ENCODE measurements at regions not wholly inside any gene's neighbourhood (a gene's known extent, or its start where the extent isn't known, plus 50 kb on each side); places are given as distances from the start of the nearest gene placed in this dataset.
A peak's percentile ranks its signal among the peaks of the same experiment; 100 is the strongest.
"Not testable (repeated sequence)": the region's sequence is repeated elsewhere in the genome, so short reads cannot be mapped to it uniquely, and the experiment has no call there.

- no peak for DNase-seq
Observed at GRCh38 chr5:89712134-89712700, 697.3 kb downstream of the CETN3 start.

GRCh38 chr5:89711526-89711925, 698.0 kb downstream of the CETN3 start:
- no peak for DNase-seq

GRCh38 chr5:89710006-89710405, 699.5 kb downstream of the CETN3 start:
- no peak for DNase-seq

- no peak for DNase-seq
Observed at GRCh38 chr5:89707891-89708290, 701.7 kb downstream of the CETN3 start.

- no peak for DNase-seq
Observed at GRCh38 chr5:89706731-89707130, 702.8 kb downstream of the CETN3 start.

GRCh38 chr5:89703817-89704216, 705.7 kb downstream of the CETN3 start:
- no peak for DNase-seq

GRCh38 chr5:89698028-89698427, 711.5 kb downstream of the CETN3 start:
- DNase-seq, result no peak

- DNase-seq, result no peak
Observed at GRCh38 chr5:89697581-89697980, 712.0 kb downstream of the CETN3 start.

GRCh38 chr5:89695371-89695770, 714.2 kb downstream of the CETN3 start:
- DNase-seq, result no peak

GRCh38 chr5:89694026-89694550, 715.5 kb downstream of the CETN3 start:
- DNase-seq, result peak; percentile 11

GRCh38 chr5:89690331-89690730, 719.2 kb downstream of the CETN3 start:
- DNase-seq, result no peak

- DNase-seq, result no peak
Observed at GRCh38 chr5:89686081-89686765, 723.3 kb downstream of the CETN3 start.

GRCh38 chr5:89676634-89677033, 732.9 kb downstream of the CETN3 start:
- DNase-seq, result no peak

- DNase-seq, result no peak
Observed at GRCh38 chr5:89673019-89673418, 736.5 kb downstream of the CETN3 start.

GRCh38 chr5:89668821-89669220, 740.7 kb downstream of the CETN3 start:
- DNase-seq, result no peak

- DNase-seq, result no peak
Observed at GRCh38 chr5:89662499-89662898, 747.1 kb downstream of the CETN3 start.

GRCh38 chr5:89638871-89639270, 755.9 kb upstream of the MEF2C start:
- DNase-seq, result no peak

- not testable (repeated sequence) for DNase-seq
Observed at GRCh38 chr5:89634176-89634575, 751.2 kb upstream of the MEF2C start.

- DNase-seq, result not testable (repeated sequence)
Observed at GRCh38 chr5:89630064-89630463, 747.1 kb upstream of the MEF2C start.

GRCh38 chr5:89628876-89629635, 746.1 kb upstream of the MEF2C start:
- no peak for DNase-seq

GRCh38 chr5:89615839-89616518, 733.0 kb upstream of the MEF2C start:
- no peak for DNase-seq

GRCh38 chr5:89613222-89613956, 730.4 kb upstream of the MEF2C start:
- DNase-seq, result no peak

Data from NCI-H526 treated with DMSO at 0.1 percent for 48 hours (cell line).